SU-DHL-6 (cell line): ENCODE measurements at regions not wholly inside any gene's neighbourhood (a gene's known extent, or its start where the extent isn't known, plus 50 kb on each side); places are given as distances from the start of the nearest gene placed in this dataset.

Experiments used
- H2AFZ ChIP-seq: fragments of 200-600 bp; sonication (generic); 2 replicates; pipeline ENCODE4 v1.6.1; 2014; ENCODE audit warnings: low read depth, mild to moderate bottlenecking, moderate library complexity, mixed read lengths, antibody characterized with exemption, low read length; ENCODE audit not compliant: severe bottlenecking
- H3F3A ChIP-seq: fragments of 200-600 bp; shearing (Covaris generic); 2 replicates; pipeline ENCODE4 v1.6.0; 2016; ENCODE audit warnings: antibody characterized with exemption, mild to moderate bottlenecking; ENCODE audit not compliant: insufficient read depth
- H3K27ac ChIP-seq: fragments of 200-600 bp; sonication (generic); 2 replicates; pipeline ENCODE4 v1.5.1; 2016; ENCODE audit warnings: low read depth, mild to moderate bottlenecking, low read length, moderate library complexity, mixed read lengths
- H3K27me3 ChIP-seq: fragments of 200-600 bp; sonication (generic), shearing (Covaris generic); 2 replicates; pipeline ENCODE4 v1.6.0; 2014; ENCODE audit warnings: mild to moderate bottlenecking, low read length
- H3K36me3 ChIP-seq: fragments of 200-600 bp; sonication (generic); 2 replicates; pipeline ENCODE4 v1.6.1; 2014; ENCODE audit warnings: mild to moderate bottlenecking, low read length, mixed read lengths
- H3K4me2 ChIP-seq: fragments of 300-600, 200-600 bp; shearing (Covaris generic), sonication (generic); 2 replicates; pipeline ENCODE4 v1.6.0; 2014; ENCODE audit warnings: low read length, low read depth, mild to moderate bottlenecking; ENCODE audit not compliant: poor library complexity, severe bottlenecking
- H3K4me3 ChIP-seq: fragments of 200-600 bp; sonication (generic); 2 replicates; pipeline ENCODE4 v1.5.1; 2014; ENCODE audit warnings: antibody characterized with exemption, low read length, mild to moderate bottlenecking, mixed read lengths; ENCODE audit not compliant: insufficient read depth, poor library complexity, severe bottlenecking
- H3K79me2 ChIP-seq: fragments of 200-600 bp; sonication (generic); 2 replicates; pipeline ENCODE4 v1.6.1; 2014; ENCODE audit warnings: mild to moderate bottlenecking, low read length, moderate library complexity; ENCODE audit not compliant: insufficient read depth
- H3K9ac ChIP-seq: fragments of 200-600 bp; sonication (generic); 2 replicates; pipeline ENCODE4 v1.7.0; 2014; ENCODE audit warnings: mild to moderate bottlenecking, low read length
- H3K9me2 ChIP-seq: fragments of 200-600 bp; sonication (generic); replicated peaks from 2 replicates; pipeline ENCODE4 v1.6.1; 2014; ENCODE audit warnings: low read length; ENCODE audit not compliant: insufficient read depth
- H3K9me3 ChIP-seq: fragments of 200-600 bp; sonication (generic); 2 replicates; pipeline ENCODE4 v1.6.1; 2014; ENCODE audit warnings: low read length, mixed read lengths; ENCODE audit not compliant: insufficient read depth
- H4K20me1 ChIP-seq: fragments of 200-600 bp; sonication (generic); 2 replicates; pipeline ENCODE4 v1.6.1; 2014; ENCODE audit warnings: low read depth, mild to moderate bottlenecking, antibody characterized with exemption, low read length, moderate library complexity, mixed read lengths
- EZH2phosphoT487 ChIP-seq: fragments of 200-600 bp; sonication (generic), shearing (Covaris generic); conservative IDR thresholded peaks from 2 replicates; pipeline ENCODE4 v1.6.1; 2018; ENCODE audit warnings: mild to moderate bottlenecking, antibody characterized with exemption, low read length, moderate library complexity, mixed read lengths
- TF ChIP-seq, protein P1 (sequence below): fragments of 200-600 bp; sonication (generic); IDR thresholded peaks from one replicate; pipeline ENCODE4 v1.5.1; 2017; ENCODE audit warnings: antibody characterized with exemption, mild to moderate bottlenecking, low read length, moderate library complexity; ENCODE audit not compliant: insufficient read depth, poor library complexity, severe bottlenecking

- no peak overlapping the region for H3K4me3 ChIP-seq
- H3K4me2 ChIP-seq: no peak overlapping the region
- no peaks in the 10 kb centered on the region for H3K9me2 ChIP-seq
- no peaks in the 10 kb centered on the region for H3K9me3 ChIP-seq
- H3K36me3 ChIP-seq: no peaks in the 10 kb centered on the region
- H3K9ac ChIP-seq: no peak overlapping the region
- H3F3A ChIP-seq: no peaks in the 10 kb centered on the region
- H3K27ac ChIP-seq: no peak overlapping the region
- H2AFZ ChIP-seq: no peak overlapping the region
- no peaks in the 10 kb centered on the region for H3K27me3 ChIP-seq
- no peaks in the 10 kb centered on the region for H3K79me2 ChIP-seq
- no peaks in the 10 kb centered on the region for H4K20me1 ChIP-seq
- TF ChIP-seq, protein P1, sequence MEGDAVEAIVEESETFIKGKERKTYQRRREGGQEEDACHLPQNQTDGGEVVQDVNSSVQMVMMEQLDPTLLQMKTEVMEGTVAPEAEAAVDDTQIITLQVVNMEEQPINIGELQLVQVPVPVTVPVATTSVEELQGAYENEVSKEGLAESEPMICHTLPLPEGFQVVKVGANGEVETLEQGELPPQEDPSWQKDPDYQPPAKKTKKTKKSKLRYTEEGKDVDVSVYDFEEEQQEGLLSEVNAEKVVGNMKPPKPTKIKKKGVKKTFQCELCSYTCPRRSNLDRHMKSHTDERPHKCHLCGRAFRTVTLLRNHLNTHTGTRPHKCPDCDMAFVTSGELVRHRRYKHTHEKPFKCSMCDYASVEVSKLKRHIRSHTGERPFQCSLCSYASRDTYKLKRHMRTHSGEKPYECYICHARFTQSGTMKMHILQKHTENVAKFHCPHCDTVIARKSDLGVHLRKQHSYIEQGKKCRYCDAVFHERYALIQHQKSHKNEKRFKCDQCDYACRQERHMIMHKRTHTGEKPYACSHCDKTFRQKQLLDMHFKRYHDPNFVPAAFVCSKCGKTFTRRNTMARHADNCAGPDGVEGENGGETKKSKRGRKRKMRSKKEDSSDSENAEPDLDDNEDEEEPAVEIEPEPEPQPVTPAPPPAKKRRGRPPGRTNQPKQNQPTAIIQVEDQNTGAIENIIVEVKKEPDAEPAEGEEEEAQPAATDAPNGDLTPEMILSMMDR: no peak
- TF ChIP-seq EZH2phosphoT487: no peak
These were observed 247.4 kb upstream of the SATB1 start for GRCh38 chr3:18672561-18672960.

DNA sequence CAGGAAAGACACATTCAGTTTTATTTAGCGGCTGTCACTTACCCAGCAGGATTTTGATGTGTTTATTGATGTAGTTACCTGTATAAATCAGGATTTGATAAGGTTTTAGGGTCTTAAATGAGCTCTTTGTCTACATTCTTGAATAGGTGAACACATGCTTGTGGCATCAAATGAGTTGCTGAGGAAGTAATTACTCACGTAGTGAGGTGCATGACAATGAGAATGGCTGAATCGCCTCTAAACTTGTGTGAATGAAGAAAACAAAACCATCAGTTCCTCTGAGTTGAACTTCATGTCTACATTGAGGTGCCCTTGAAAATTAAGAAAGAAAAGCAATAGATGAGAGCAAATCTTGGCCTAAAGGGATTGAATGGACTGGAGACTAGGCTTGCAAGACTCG lies 245.6 kb upstream of the SATB1 start:
- Histone ChIP-seq H3K4me3 (no peak overlapping the region), H3F3A (no peaks in the 10 kb centered on the region), H4K20me1 (no peaks in the 10 kb centered on the region), H3K27me3 (no peaks in the 10 kb centered on the region), H3K27ac (no peak overlapping the region), H3K4me2 (no peak overlapping the region), H3K36me3 (no peaks in the 10 kb centered on the region), H3K9me3 (no peaks in the 10 kb centered on the region), H2AFZ (no peak overlapping the region), H3K9ac (no peak overlapping the region), H3K79me2 (no peaks in the 10 kb centered on the region), H3K9me2 (no peaks in the 10 kb centered on the region)
- TF ChIP-seq, protein P1: no peak

DNA sequence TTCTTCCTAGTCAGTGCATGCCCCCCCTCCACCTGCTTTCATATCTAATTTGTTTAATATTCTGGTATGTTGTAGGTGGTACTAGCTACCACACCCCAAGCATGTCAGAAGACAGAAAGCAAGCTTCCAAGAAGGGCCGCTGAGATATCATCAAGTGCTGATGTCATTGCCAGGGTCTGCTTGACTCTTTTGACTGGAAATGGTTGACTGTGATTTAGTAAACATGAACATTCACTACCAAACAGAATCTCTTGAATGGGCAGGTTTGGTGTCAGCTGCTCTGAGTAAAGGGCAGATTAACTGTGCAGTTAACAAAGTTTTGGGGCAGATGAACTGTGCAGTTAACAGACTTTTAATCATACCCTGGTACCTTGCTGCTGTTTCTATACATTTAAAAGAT lies 244.2 kb upstream of the SATB1 start:
- Histone ChIP-seq H3K4me2 (no peak overlapping the region), H3K9me2 (no peaks in the 10 kb centered on the region), H3K9me3 (no peaks in the 10 kb centered on the region), H3F3A (no peaks in the 10 kb centered on the region), H3K27me3 (no peaks in the 10 kb centered on the region), H3K79me2 (no peaks in the 10 kb centered on the region), H3K27ac (no peak overlapping the region), H3K36me3 (no peaks in the 10 kb centered on the region), H3K4me3 (no peak overlapping the region), H3K9ac (no peak overlapping the region), H4K20me1 (no peaks in the 10 kb centered on the region), H2AFZ (no peak overlapping the region)
- no peak for TF ChIP-seq EZH2phosphoT487
- TF ChIP-seq, protein P1: no peak

- no peaks in the 10 kb centered on the region for H3K36me3 ChIP-seq
- no peaks in the 10 kb centered on the region for H3F3A ChIP-seq
- H4K20me1 ChIP-seq: no peaks in the 10 kb centered on the region
- no peak overlapping the region for H2AFZ ChIP-seq
- H3K27me3 ChIP-seq: no peaks in the 10 kb centered on the region
- H3K27ac ChIP-seq: no peak overlapping the region
- no peak for TF ChIP-seq EZH2phosphoT487
- TF ChIP-seq, protein P1: no peak
- no peak overlapping the region for H3K9ac ChIP-seq
- no peaks in the 10 kb centered on the region for H3K79me2 ChIP-seq
- no peaks in the 10 kb centered on the region for H3K9me3 ChIP-seq
- no peak overlapping the region for H3K4me3 ChIP-seq
- H3K4me2 ChIP-seq: no peak overlapping the region
- no peaks in the 10 kb centered on the region for H3K9me2 ChIP-seq
These were observed 242.4 kb upstream of the SATB1 start for GRCh38 chr3:18667552-18667951.
